HCT116 (cell line): ENCODE measurements at regions not wholly inside any gene's neighbourhood (a gene's known extent, or its start where the extent isn't known, plus 50 kb on each side); places are given as distances from the start of the nearest gene placed in this dataset.

Source experiments
- ATAC-seq: fragments of 200-7000 bp; cut with Tn5 transposase; 2 replicates; pipeline ENCODE4 v1.9.1; 2020; ENCODE audit warnings: mild to moderate bottlenecking, moderate library complexity
- BruUV-seq: library from RNA; stranded (reverse); fragments of 400-500 nt; replicated peaks from 2 replicates; lab custom pipeline; 2021; lab: Mats Ljungman, UMichigan
- CTCF ChIA-PET: fragments of 300-600 bp; sonication (Branson Sonifier 250); formaldehyde crosslinking; loops from one replicate; lab custom pipeline; 2021; ENCODE audit warnings: antibody characterized with exemption; lab: Charles Lee
- POLR2A ChIA-PET: fragments of 300-600, 350-600 bp; sonication (Branson Sonifier 250); formaldehyde crosslinking; loops from one replicate; lab custom pipeline; 2021; ENCODE audit warnings: antibody characterized with exemption; lab: Charles Lee
- RAD21 ChIA-PET, 2 experiments: fragments of 300-600 bp; sonication (Branson Sonifier 250); formaldehyde crosslinking; loops; one replicate each; lab custom pipeline; 2023; ENCODE audit warnings: low total read pairs in 2 of 2; ENCODE audit not compliant: uncharacterized antibody in 2 of 2, unreplicated experiment in 2 of 2, low non-redundant PET in 1 of 2; lab: Charles Lee
- DNase-seq: peaks from one replicate; pipeline ENCODE4 v3.0.0-alpha.2; 2010; ENCODE audit warnings: low read depth, low spot score
- H2AFZ ChIP-seq: fragments of 200-600 bp; shearing (Covaris generic), sonication (generic); 2 replicates; pipeline ENCODE4 v1.6.1; 2017; ENCODE audit warnings: low read depth, mixed run types, mixed read lengths, antibody characterized with exemption, low read length; ENCODE audit not compliant: poor library complexity, severe bottlenecking
- H3K27ac ChIP-seq: 2 replicates; pipeline ENCODE4 v1.5.1; 2012; ENCODE audit warnings: low read depth, low read length
- H3K27me3 ChIP-seq: fragments of 200-600 bp; sonication (generic); 2 replicates; pipeline ENCODE4 v1.6.1; 2016; ENCODE audit warnings: mixed run types, low read length, mixed read lengths; ENCODE audit not compliant: insufficient read depth
- H3K36me3 ChIP-seq, 2 experiments: fragments of 200-500 bp in 1 of 2; fragments of 200-600 bp in 1 of 2; sonication (Bioruptor generic) in 1 of 2; sonication (generic) in 1 of 2; 2 replicates each; pipeline versions ENCODE4 v1.5.1 to v1.6.1; 2014 to 2016; ENCODE audit warnings: low read length in 2 of 2, inconsistent platforms in 1 of 2, mixed read lengths in 1 of 2, mixed run types in 1 of 2; ENCODE audit not compliant: insufficient read depth in 2 of 2, control insufficient read depth in 1 of 2
- H3K4me1 ChIP-seq, 2 experiments: fragments of 200-600 bp in 1 of 2; sonication (generic) in 1 of 2; 2 replicates each; pipeline versions ENCODE4 v1.5.1 to v1.6.1; 2012 to 2017; ENCODE audit warnings: low read length in 2 of 2, inconsistent platforms in 1 of 2, mild to moderate bottlenecking in 1 of 2, mixed read lengths in 1 of 2, mixed run types in 1 of 2, moderate library complexity in 1 of 2; ENCODE audit not compliant: insufficient read depth in 2 of 2, control insufficient read depth in 1 of 2
- H3K4me2 ChIP-seq: fragments of 200-600 bp; sonication (generic); 2 replicates; pipeline ENCODE4 v1.6.1; 2017; ENCODE audit warnings: mixed run types, low read length, mixed read lengths
- H3K4me3 ChIP-seq, 2 experiments: fragments of 200-600 bp in 1 of 2; sonication (generic) in 1 of 2; replicated peaks in 1 of 2; 2 replicates each; pipeline ENCODE4 v1.5.1; 2011 to 2016; ENCODE audit warnings: low read length in 2 of 2, control low read depth in 1 of 2, low read depth in 1 of 2, mild to moderate bottlenecking in 1 of 2, mixed read lengths in 1 of 2, mixed run types in 1 of 2
- H3K79me2 ChIP-seq: fragments of 200-600 bp; sonication (generic); 2 replicates; pipeline ENCODE4 v1.6.1; 2017; ENCODE audit warnings: mild to moderate bottlenecking, mixed run types, low read length, moderate library complexity, mixed read lengths; ENCODE audit not compliant: insufficient read depth
- H3K9ac ChIP-seq: fragments of 200-600 bp; sonication (generic); 2 replicates; pipeline ENCODE4 v1.6.1; 2016; ENCODE audit warnings: low read length, mixed read lengths
- H3K9me2 ChIP-seq: fragments of 200-600 bp; sonication (generic), shearing (Covaris generic); 2 replicates; pipeline ENCODE4 v1.6.1; 2017; ENCODE audit warnings: mixed run types, mild to moderate bottlenecking, moderate library complexity; ENCODE audit not compliant: insufficient read depth
- H3K9me3 ChIP-seq, 2 experiments: fragments of 200-500 bp in 1 of 2; fragments of 200-600 bp in 1 of 2; sonication (Bioruptor generic) in 1 of 2; sonication (generic) in 1 of 2; 2 replicates each; pipeline ENCODE4 v1.6.1; 2014 to 2017; ENCODE audit warnings: low read length in 2 of 2, mixed read lengths in 2 of 2, inconsistent platforms in 1 of 2, low read depth in 1 of 2, mild to moderate bottlenecking in 1 of 2, mixed run types in 1 of 2, moderate library complexity in 1 of 2; ENCODE audit not compliant: control insufficient read depth in 1 of 2, insufficient read depth in 1 of 2
- H4K20me1 ChIP-seq: fragments of 200-600 bp; sonication (generic), shearing (Covaris generic); 2 replicates; pipeline ENCODE4 v1.6.1; 2017; ENCODE audit warnings: mixed run types, mild to moderate bottlenecking, moderate library complexity; ENCODE audit not compliant: insufficient read depth
- CBX3 ChIP-seq: IDR thresholded peaks from 2 replicates; pipeline ENCODE4 v1.6.1; 2012; ENCODE audit warnings: low read depth
- CEBPB ChIP-seq: IDR thresholded peaks from 2 replicates; pipeline ENCODE4 v1.6.1; 2012; ENCODE audit warnings: low read depth
- ELF1 ChIP-seq: IDR thresholded peaks from 2 replicates; pipeline ENCODE4 v1.6.1; 2012; ENCODE audit warnings: low read depth, borderline replicate concordance
- EZH2phosphoT487 ChIP-seq: fragments of 200-600 bp; IDR thresholded peaks from 2 replicates; pipeline ENCODE4 v1.6.1; 2018; ENCODE audit warnings: antibody characterized with exemption, borderline replicate concordance
- FOSL1 ChIP-seq: IDR thresholded peaks from 2 replicates; pipeline ENCODE4 v1.6.1; 2012; ENCODE audit warnings: low read depth
- JUND ChIP-seq: IDR thresholded peaks from 2 replicates; pipeline ENCODE4 v1.6.1; 2012
- POLR2A ChIP-seq: IDR thresholded peaks from 2 replicates; pipeline ENCODE4 v1.7.0; 2011; ENCODE audit warnings: borderline replicate concordance; ENCODE audit not compliant: insufficient read depth, insufficient read length; ENCODE audit errors: extremely low read depth
- RAD21 ChIP-seq: IDR thresholded peaks from 2 replicates; pipeline ENCODE4 v1.6.1; 2012; ENCODE audit warnings: low read depth, mild to moderate bottlenecking
- SIN3A ChIP-seq: IDR thresholded peaks from 2 replicates; pipeline ENCODE4 v1.6.1; 2012; ENCODE audit warnings: low read depth
- SP1 ChIP-seq: IDR thresholded peaks from 2 replicates; pipeline ENCODE4 v1.6.1; 2012; ENCODE audit warnings: low read depth
- SRF ChIP-seq: IDR thresholded peaks from 2 replicates; pipeline ENCODE4 v1.6.1; 2012; ENCODE audit warnings: low read depth
- TCF7L2 ChIP-seq: IDR thresholded peaks from 2 replicates; pipeline ENCODE4 v1.7.0; 2011; ENCODE audit warnings: borderline replicate concordance, inconsistent platforms; ENCODE audit not compliant: insufficient read depth, insufficient read length; ENCODE audit errors: extremely low read depth
- YY1 ChIP-seq: IDR thresholded peaks from 2 replicates; pipeline ENCODE4 v1.6.1; 2011; ENCODE audit warnings: low read length, low read depth, moderate library complexity, mild to moderate bottlenecking; ENCODE audit not compliant: insufficient replicate concordance; ENCODE audit errors: extremely low read depth
- ZFX ChIP-seq: fragments of 450-650 bp; IDR thresholded peaks from 2 replicates; pipeline ENCODE4 v1.6.1; 2017
- intact Hi-C: fragments of 100-400 bp; cut with micrococcal nuclease; formaldehyde crosslinking; loops from 2 replicates; pipeline ENCODE4 v1.10.0; 2022
- TF ChIP-seq, protein P1 (sequence below): IDR thresholded peaks from 2 replicates; pipeline ENCODE4 v1.6.1; 2011; ENCODE audit warnings: mild to moderate bottlenecking, low read length, moderate library complexity; ENCODE audit not compliant: insufficient replicate concordance; ENCODE audit errors: extremely low read depth

GRCh38 chr2:123085484-123085883 is 939.6 kb upstream of the CNTNAP5 start:
- H3K4me3 ChIP-seq = no peak overlapping the region
- H3K27me3 ChIP-seq = no peaks in the 10 kb centered on the region
- RAD21 ChIA-PET = no interaction called here
- POLR2A ChIA-PET = no interaction called here
- H3K9me2 ChIP-seq = no peaks in the 10 kb centered on the region
- no peak for ATAC-seq
- H3K9me3 ChIP-seq = peaks cover 3 to 19% of the 10 kb centered on the region in 2 experiments; a peak in 2 of 4 replicates
- CTCF ChIA-PET = no interaction called here
- no peak overlapping the region for H3K4me2 ChIP-seq
- H3K36me3 ChIP-seq = no peaks in the 10 kb centered on the region
- DNase-seq = no peak
- no peaks in the 10 kb centered on the region for H3K79me2 ChIP-seq
- H4K20me1 ChIP-seq = no peaks in the 10 kb centered on the region
- intact Hi-C loops = no loop called here
- no peaks in the 10 kb centered on the region for H3K4me1 ChIP-seq
- H3K9ac ChIP-seq = no peak overlapping the region
- no peak overlapping the region for H2AFZ ChIP-seq
- TF ChIP-seq ELF1 = no peak
- no peak for TF ChIP-seq RAD21
- TF ChIP-seq CEBPB = no peak
- no peak for TF ChIP-seq SRF
- no peak for TF ChIP-seq EZH2phosphoT487
- TF ChIP-seq TCF7L2 = no peak
- TF ChIP-seq YY1 = no peak
- TF ChIP-seq SIN3A = no peak
- TF ChIP-seq SP1 = no peak
- no peak for TF ChIP-seq ZFX
- TF ChIP-seq, protein P1, sequence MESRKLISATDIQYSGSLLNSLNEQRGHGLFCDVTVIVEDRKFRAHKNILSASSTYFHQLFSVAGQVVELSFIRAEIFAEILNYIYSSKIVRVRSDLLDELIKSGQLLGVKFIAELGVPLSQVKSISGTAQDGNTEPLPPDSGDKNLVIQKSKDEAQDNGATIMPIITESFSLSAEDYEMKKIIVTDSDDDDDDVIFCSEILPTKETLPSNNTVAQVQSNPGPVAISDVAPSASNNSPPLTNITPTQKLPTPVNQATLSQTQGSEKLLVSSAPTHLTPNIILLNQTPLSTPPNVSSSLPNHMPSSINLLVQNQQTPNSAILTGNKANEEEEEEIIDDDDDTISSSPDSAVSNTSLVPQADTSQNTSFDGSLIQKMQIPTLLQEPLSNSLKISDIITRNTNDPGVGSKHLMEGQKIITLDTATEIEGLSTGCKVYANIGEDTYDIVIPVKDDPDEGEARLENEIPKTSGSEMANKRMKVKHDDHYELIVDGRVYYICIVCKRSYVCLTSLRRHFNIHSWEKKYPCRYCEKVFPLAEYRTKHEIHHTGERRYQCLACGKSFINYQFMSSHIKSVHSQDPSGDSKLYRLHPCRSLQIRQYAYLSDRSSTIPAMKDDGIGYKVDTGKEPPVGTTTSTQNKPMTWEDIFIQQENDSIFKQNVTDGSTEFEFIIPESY = no peak
- no peak for TF ChIP-seq POLR2A
- no peak for TF ChIP-seq FOSL1
- no peak for TF ChIP-seq CBX3
- TF ChIP-seq JUND = no peak
- BruUV-seq = no TSS peak
- no peak overlapping the region for H3K27ac ChIP-seq
